GM12878 (cell line): ENCODE measurements at regions not wholly inside any gene's neighbourhood (a gene's known extent, or its start where the extent isn't known, plus 50 kb on each side); places are given as distances from the start of the nearest gene placed in this dataset.

Experiments
- ATF7 ChIP-seq: fragments of 450-650 bp; IDR thresholded peaks from 2 replicates; pipeline ENCODE4 v1.6.1; 2016; ENCODE audit warnings: low read depth, mild to moderate bottlenecking
- EGR1 ChIP-seq, 2 experiments: IDR thresholded peaks; 1 replicate in 1 of 2; 2 replicates in 1 of 2; pipeline ENCODE4 v1.6.1; 2011 to 2012; ENCODE audit warnings: low read depth in 2 of 2, low read length in 2 of 2, borderline replicate concordance in 1 of 2, mild to moderate bottlenecking in 1 of 2, moderate library complexity in 1 of 2
- SMAD1 ChIP-seq: fragments of 450-650 bp; IDR thresholded peaks from 2 replicates; pipeline ENCODE4 v1.6.1; 2018; ENCODE audit warnings: mild to moderate bottlenecking, low read depth; ENCODE audit not compliant: partially characterized antibody
- ZNF622 ChIP-seq: fragments of 450-650 bp; IDR thresholded peaks from 2 replicates; pipeline ENCODE4 v1.6.1; 2017; ENCODE audit warnings: mild to moderate bottlenecking, inconsistent platforms

- TF ChIP-seq ZNF622, result no peak
- TF ChIP-seq ATF7, result no peak
- TF ChIP-seq EGR1 (IDR thresholded peaks at IDR 0.05; ENCODE audit: borderline replicate concordance in 1 of 2, low read depth in 2 of 2, low read length in 2 of 2), result no peak
- no peak for TF ChIP-seq SMAD1
Measured at GRCh38 chr11:16454289-16454863, 98.0 kb upstream of the SOX6 start.
